ENCODE measurements at regions not wholly inside any gene's neighbourhood (a gene's known extent, or its start where the extent isn't known, plus 50 kb on each side); places are given as distances from the start of the nearest gene placed in this dataset.

- TF ChIP-seq CTCF (IDR thresholded peaks at IDR 0.05) (no peak), ZFX (IDR thresholded peaks at IDR 0.05; ENCODE audit: borderline replicate concordance) (no peak)
Observed at GRCh38 chr2:220334210-220334609, 706.8 kb downstream of the SLC4A3 start.

Measured in 22Rv1 (cell line).